Breast epithelium (tissue), 3 donors: ENCODE measurements at regions not wholly inside any gene's neighbourhood (a gene's known extent, or its start where the extent isn't known, plus 50 kb on each side); places are given as distances from the start of the nearest gene placed in this dataset.

Experiments
- POLR2A ChIP-seq: fragments of 450-650 bp; IDR thresholded peaks from one replicate; pipeline ENCODE4 v1.6.1; 2016; ENCODE audit warnings: antibody characterized with exemption, mild to moderate bottlenecking, moderate library complexity
- TF ChIP-seq, protein P1 (sequence below), 3 donors: fragments of 450-650 bp; IDR thresholded peaks; one replicate each; pipeline ENCODE4 v1.5.1; 2016 to 2017; ENCODE audit warnings: antibody characterized with exemption in 3 of 3, mild to moderate bottlenecking in 3 of 3, moderate library complexity in 3 of 3

GRCh38 chr10:31683682-31684081, 244.9 kb downstream of the ARHGAP12 start:
- TF ChIP-seq, protein P1, sequence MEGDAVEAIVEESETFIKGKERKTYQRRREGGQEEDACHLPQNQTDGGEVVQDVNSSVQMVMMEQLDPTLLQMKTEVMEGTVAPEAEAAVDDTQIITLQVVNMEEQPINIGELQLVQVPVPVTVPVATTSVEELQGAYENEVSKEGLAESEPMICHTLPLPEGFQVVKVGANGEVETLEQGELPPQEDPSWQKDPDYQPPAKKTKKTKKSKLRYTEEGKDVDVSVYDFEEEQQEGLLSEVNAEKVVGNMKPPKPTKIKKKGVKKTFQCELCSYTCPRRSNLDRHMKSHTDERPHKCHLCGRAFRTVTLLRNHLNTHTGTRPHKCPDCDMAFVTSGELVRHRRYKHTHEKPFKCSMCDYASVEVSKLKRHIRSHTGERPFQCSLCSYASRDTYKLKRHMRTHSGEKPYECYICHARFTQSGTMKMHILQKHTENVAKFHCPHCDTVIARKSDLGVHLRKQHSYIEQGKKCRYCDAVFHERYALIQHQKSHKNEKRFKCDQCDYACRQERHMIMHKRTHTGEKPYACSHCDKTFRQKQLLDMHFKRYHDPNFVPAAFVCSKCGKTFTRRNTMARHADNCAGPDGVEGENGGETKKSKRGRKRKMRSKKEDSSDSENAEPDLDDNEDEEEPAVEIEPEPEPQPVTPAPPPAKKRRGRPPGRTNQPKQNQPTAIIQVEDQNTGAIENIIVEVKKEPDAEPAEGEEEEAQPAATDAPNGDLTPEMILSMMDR (IDR thresholded peaks at IDR 0.05) = no peak
- TF ChIP-seq POLR2A = no peak
